DMS153 (cell line): ENCODE measurements at regions not wholly inside any gene's neighbourhood (a gene's known extent, or its start where the extent isn't known, plus 50 kb on each side); places are given as distances from the start of the nearest gene placed in this dataset.
"Not testable (repeated sequence)": the region's sequence is repeated elsewhere in the genome, so short reads cannot be mapped to it uniquely, and the experiment has no call there.

Experiments
- DNase-seq: peaks from one replicate; lab custom pipeline; 2025; lab: John Stamatoyannopoulos, UW

- no peak for DNase-seq
Measured at GRCh38 chr3:3333571-3333970, 154.1 kb upstream of the CRBN start.

GRCh38 chr3:3316521-3316920 lies 137.0 kb upstream of the CRBN start:
- DNase-seq, result no peak

- DNase-seq, result no peak
Measured at GRCh38 chr3:3315846-3316245, 136.4 kb upstream of the CRBN start.

GRCh38 chr3:3309887-3310286 lies 130.4 kb upstream of the CRBN start:
- no peak for DNase-seq

- DNase-seq, result no peak
Measured at GRCh38 chr3:3308809-3309208, 129.3 kb upstream of the CRBN start.

GRCh38 chr3:3307491-3307890 lies 128.0 kb upstream of the CRBN start:
- no peak for DNase-seq

GRCh38 chr3:3305841-3306240 lies 126.3 kb upstream of the CRBN start:
- no peak for DNase-seq

GRCh38 chr3:3305084-3305483 lies 125.6 kb upstream of the CRBN start:
- no peak for DNase-seq

- no peak for DNase-seq
Measured at GRCh38 chr3:3303636-3304035, 124.1 kb upstream of the CRBN start.

GRCh38 chr3:3302964-3303363 lies 123.5 kb upstream of the CRBN start:
- DNase-seq, result no peak

GRCh38 chr3:3301476-3301875 lies 122.0 kb upstream of the CRBN start:
- no peak for DNase-seq

- DNase-seq, result no peak
Measured at GRCh38 chr3:3296979-3297381, 117.5 kb upstream of the CRBN start.

- DNase-seq, result no peak
Measured at GRCh38 chr3:3295586-3295985, 116.1 kb upstream of the CRBN start.

GRCh38 chr3:3291756-3292283 lies 112.3 kb upstream of the CRBN start:
- not testable (repeated sequence) for DNase-seq

- no peak for DNase-seq
Measured at GRCh38 chr3:3288255-3288654, 108.8 kb upstream of the CRBN start.

- DNase-seq, result no peak
Measured at GRCh38 chr3:3286014-3286413, 106.5 kb upstream of the CRBN start.

GRCh38 chr3:3281024-3281423 lies 101.5 kb upstream of the CRBN start:
- DNase-seq, result no peak

GRCh38 chr3:3280396-3280795 lies 100.9 kb upstream of the CRBN start:
- no peak for DNase-seq

GRCh38 chr3:3278073-3278472 lies 98.6 kb upstream of the CRBN start:
- DNase-seq, result no peak

GRCh38 chr3:3276630-3277029 lies 97.1 kb upstream of the CRBN start:
- no peak for DNase-seq

- no peak for DNase-seq
Measured at GRCh38 chr3:3264796-3265195, 85.3 kb upstream of the CRBN start.

GRCh38 chr3:3260870-3261269 lies 81.4 kb upstream of the CRBN start:
- DNase-seq, result no peak

GRCh38 chr3:3259181-3259580 lies 79.7 kb upstream of the CRBN start:
- no peak for DNase-seq

GRCh38 chr3:3258281-3258680 lies 78.8 kb upstream of the CRBN start:
- no peak for DNase-seq

GRCh38 chr3:3241596-3241995 lies 62.1 kb upstream of the CRBN start:
- no peak for DNase-seq
